T1000 (cell line): ENCODE measurements at regions not wholly inside any gene's neighbourhood (a gene's known extent, or its start where the extent isn't known, plus 50 kb on each side); places are given as distances from the start of the nearest gene placed in this dataset.
"Not testable (repeated sequence)": the region's sequence is repeated elsewhere in the genome, so short reads cannot be mapped to it uniquely, and the experiment has no call there.

Source experiments
- DNase-seq: peaks from one replicate; lab custom pipeline; 2025; ENCODE audit warnings: mixed read lengths; lab: John Stamatoyannopoulos, UW

GRCh38 chr17:77290759-77291558 is 150.2 kb downstream of the SEC14L1 start:
- DNase-seq: not testable (repeated sequence)

GRCh38 chr17:77291591-77292386 is 151.0 kb downstream of the SEC14L1 start:
- no peak for DNase-seq

- no peak for DNase-seq
Measured at GRCh38 chr17:77294761-77295160, 154.0 kb downstream of the SEC14L1 start.

- no peak for DNase-seq
Measured at GRCh38 chr17:77295241-77295853, 154.6 kb downstream of the SEC14L1 start.

- no peak for DNase-seq
Measured at GRCh38 chr17:77296769-77297409, 156.1 kb downstream of the SEC14L1 start.

GRCh38 chr17:77297693-77298666 is 157.2 kb downstream of the SEC14L1 start:
- DNase-seq: peak; percentile 20

GRCh38 chr17:77298811-77299210 is 158.0 kb downstream of the SEC14L1 start:
- DNase-seq: no peak

GRCh38 chr17:77299256-77300015 is 158.7 kb downstream of the SEC14L1 start:
- no peak for DNase-seq

GRCh38 chr17:77300016-77300686 is 159.4 kb downstream of the SEC14L1 start:
- no peak for DNase-seq

- DNase-seq: no peak
Measured at GRCh38 chr17:77301694-77302266, 161.0 kb downstream of the SEC14L1 start.

- no peak for DNase-seq
Measured at GRCh38 chr17:77302682-77303081, 161.9 kb downstream of the SEC14L1 start.

GRCh38 chr17:77303620-77304019 is 162.9 kb downstream of the SEC14L1 start:
- no peak for DNase-seq

- peak; percentile 28 for DNase-seq
Measured at GRCh38 chr17:77304051-77304745, 163.4 kb downstream of the SEC14L1 start.

GRCh38 chr17:77304746-77305473 is 164.1 kb downstream of the SEC14L1 start:
- no peak for DNase-seq

- DNase-seq: no peak
Measured at GRCh38 chr17:77306048-77306789, 165.4 kb downstream of the SEC14L1 start.

GRCh38 chr17:77306790-77307478 is 166.2 kb downstream of the SEC14L1 start:
- DNase-seq: no peak
